Thoracic aorta (tissue), 2 donors: ENCODE measurements at regions not wholly inside any gene's neighbourhood (a gene's known extent, or its start where the extent isn't known, plus 50 kb on each side); places are given as distances from the start of the nearest gene placed in this dataset.

ENCODE experiments used
- ATAC-seq: fragments of 150-250 bp; one replicate; pipeline ENCODE4 v1.8.0; 2017; ENCODE audit warnings: low read depth; ENCODE audit not compliant: insufficient number of reproducible peaks, low FRiP score
- DNase-seq: peaks from one replicate; pipeline ENCODE4 v3.0.0-alpha.2; 2020; ENCODE audit warnings: low spot score
- H3K27ac ChIP-seq, 2 donors: fragments of 200-600 bp; sonication (generic); 1 replicate in 1 of 2; 2 replicates in 1 of 2; pipeline ENCODE4 v1.5.1; 2016; ENCODE audit warnings: mild to moderate bottlenecking in 2 of 2, moderate library complexity in 2 of 2
- H3K27me3 ChIP-seq: fragments of 200-600 bp; sonication (generic); replicated peaks from 2 replicates; pipeline ENCODE4 v1.6.0; 2016; ENCODE audit warnings: mild to moderate bottlenecking; ENCODE audit not compliant: insufficient read depth
- H3K36me3 ChIP-seq: fragments of 200-600 bp; sonication (generic); one replicate; pipeline ENCODE4 v1.5.1; 2016
- H3K4me1 ChIP-seq, 2 donors: fragments of 200-600 bp; sonication (generic); 1 replicate in 1 of 2; 2 replicates in 1 of 2; pipeline versions ENCODE4 v1.5.1 to v1.6.0; 2016; ENCODE audit warnings: low read depth in 2 of 2, mild to moderate bottlenecking in 1 of 2; ENCODE audit not compliant: control insufficient read depth in 1 of 2
- H3K4me3 ChIP-seq: fragments of 200-600 bp; sonication (generic); 2 replicates; pipeline ENCODE4 v1.5.1; 2016; ENCODE audit warnings: mild to moderate bottlenecking
- H3K9me3 ChIP-seq: fragments of 200-600 bp; sonication (generic); 2 replicates; pipeline ENCODE4 v1.5.1; 2016
- CTCF ChIP-seq: fragments of 200-600 bp; sonication (generic); IDR thresholded peaks from one replicate; pipeline ENCODE4 v1.5.1; 2019; ENCODE audit warnings: antibody characterized with exemption

- ATAC-seq (no peak), DNase-seq (no peak)
- Histone ChIP-seq H3K36me3 (no peaks in the 10 kb centered on the region), H3K9me3 (no peaks in the 10 kb centered on the region), H3K27ac (peak overlapping the region; percentile 0 to 54), H3K27me3 (no peaks in the 10 kb centered on the region), H3K4me1 (peaks cover 28 to 50% of the 10 kb centered on the region in 2 donors), H3K4me3 (peak overlapping the region; percentile 33)
- TF ChIP-seq CTCF, result no peak
Observed at GRCh38 chr2:196268538-196269338, 97.4 kb upstream of the STK17B start.

GRCh38 chr2:196271795-196272194 is 100.4 kb upstream of the STK17B start:
- Histone ChIP-seq H3K4me1 (peaks cover 50 to 65% of the 10 kb centered on the region in 2 donors), H3K36me3 (no peaks in the 10 kb centered on the region), H3K9me3 (no peaks in the 10 kb centered on the region), H3K27me3 (no peaks in the 10 kb centered on the region), H3K27ac (no peak overlapping the region), H3K4me3 (no peak overlapping the region)
- no peak for TF ChIP-seq CTCF
- ATAC-seq, result no peak
- no peak for DNase-seq

- Histone ChIP-seq H3K36me3 (no peaks in the 10 kb centered on the region), H3K27me3 (no peaks in the 10 kb centered on the region), H3K4me3 (no peak overlapping the region), H3K27ac (no peak overlapping the region), H3K9me3 (no peaks in the 10 kb centered on the region), H3K4me1 (peaks cover 29 to 39% of the 10 kb centered on the region in 2 donors)
- no peak for TF ChIP-seq CTCF
- no peak for DNase-seq
- ATAC-seq, result no peak
Observed at GRCh38 chr2:196274387-196274809, 103.0 kb upstream of the STK17B start.

GRCh38 chr2:196275646-196276352 is 104.4 kb upstream of the STK17B start:
- no peak for ATAC-seq
- no peak for TF ChIP-seq CTCF
- Histone ChIP-seq H3K27ac (no peak overlapping the region), H3K36me3 (no peaks in the 10 kb centered on the region), H3K4me3 (no peak overlapping the region), H3K9me3 (no peaks in the 10 kb centered on the region), H3K27me3 (no peaks in the 10 kb centered on the region), H3K4me1 (peaks cover 28 to 29% of the 10 kb centered on the region in 2 donors)
- DNase-seq, result no peak

GRCh38 chr2:196276421-196276820 is 105.0 kb upstream of the STK17B start:
- DNase-seq (no peak), ATAC-seq (no peak)
- Histone ChIP-seq H3K9me3 (no peaks in the 10 kb centered on the region), H3K27ac (no peak overlapping the region), H3K27me3 (no peaks in the 10 kb centered on the region), H3K4me1 (peaks cover 28 to 29% of the 10 kb centered on the region in 2 donors), H3K4me3 (no peak overlapping the region), H3K36me3 (no peaks in the 10 kb centered on the region)
- no peak for TF ChIP-seq CTCF
